CD14-positive monocyte (primary cell): ENCODE measurements at regions not wholly inside any gene's neighbourhood (a gene's known extent, or its start where the extent isn't known, plus 50 kb on each side); places are given as distances from the start of the nearest gene placed in this dataset.

ENCODE experiments used
- DNase-seq, 3 donors: peaks; one replicate each; pipeline ENCODE4 v3.0.0-alpha.2; 2011 to 2022
- H2AFZ ChIP-seq: 2 replicates; pipeline ENCODE4 v1.6.0; 2012; ENCODE audit warnings: mild to moderate bottlenecking, low read depth, low read length, inconsistent platforms; ENCODE audit not compliant: insufficient read depth, poor library complexity, severe bottlenecking
- H3K27ac ChIP-seq, 2 donors: 1 replicate in 1 of 2; 2 replicates in 1 of 2; pipeline ENCODE4 v1.5.1; 2012 to 2013; ENCODE audit warnings: low read length in 2 of 2, control low read depth in 1 of 2, inconsistent platforms in 1 of 2, low read depth in 1 of 2, mild to moderate bottlenecking in 1 of 2
- H3K27me3 ChIP-seq, 2 donors: one replicate each; pipeline versions ENCODE4 v1.6.0 to v1.6.1; 2011 to 2013; ENCODE audit warnings: low read length in 2 of 2; ENCODE audit not compliant: control insufficient read depth in 2 of 2, insufficient read depth in 2 of 2
- H3K36me3 ChIP-seq, 2 donors: replicated peaks in 1 of 2; 1 replicate in 1 of 2; 2 replicates in 1 of 2; pipeline versions ENCODE4 v1.5.1 to v1.6.1; 2012 to 2013; ENCODE audit warnings: low read length in 2 of 2, control low read depth in 1 of 2, inconsistent platforms in 1 of 2, mild to moderate bottlenecking in 1 of 2; ENCODE audit not compliant: insufficient read depth in 2 of 2, control insufficient read depth in 1 of 2
- H3K4me1 ChIP-seq, 2 donors: 1 replicate in 1 of 2; 2 replicates in 1 of 2; pipeline versions ENCODE4 v1.5.1 to v1.6.1; 2012 to 2013; ENCODE audit warnings: low read length in 2 of 2, control low read depth in 1 of 2, inconsistent platforms in 1 of 2, mild to moderate bottlenecking in 1 of 2, moderate library complexity in 1 of 2; ENCODE audit not compliant: insufficient read depth in 2 of 2, control insufficient read depth in 1 of 2
- H3K4me2 ChIP-seq: replicated peaks from 2 replicates; pipeline ENCODE3; 2012; ENCODE audit warnings: low read length, moderate library complexity, mild to moderate bottlenecking; ENCODE audit not compliant: poor library complexity, severe bottlenecking; ENCODE audit errors: extremely low read depth
- H3K4me3 ChIP-seq, 3 experiments: fragments of 200-600 bp in 1 of 3; sonication (generic) in 1 of 3; replicated peaks in 1 of 3; 1 replicate in 2 of 3; 2 replicates in 1 of 3; pipeline ENCODE4 v1.5.1; 2011 to 2013; ENCODE audit warnings: low read length in 3 of 3, mild to moderate bottlenecking in 3 of 3, control low read depth in 2 of 3, low read depth in 2 of 3, inconsistent platforms in 1 of 3, moderate library complexity in 1 of 3
- H3K79me2 ChIP-seq: 2 replicates; pipeline ENCODE4 v1.6.0; 2012; ENCODE audit warnings: mild to moderate bottlenecking, control low read depth, inconsistent platforms, low read length, moderate library complexity; ENCODE audit not compliant: insufficient read depth
- H3K9ac ChIP-seq: 2 replicates; pipeline ENCODE4 v1.6.0; 2017; ENCODE audit warnings: low read length, mild to moderate bottlenecking; ENCODE audit not compliant: insufficient read depth, poor library complexity, severe bottlenecking
- H3K9me3 ChIP-seq, 2 donors: replicated peaks in 1 of 2; 1 replicate in 1 of 2; 2 replicates in 1 of 2; pipeline versions ENCODE4 v1.5.1 to v1.6.1; 2012 to 2013; ENCODE audit warnings: low read length in 2 of 2, control low read depth in 1 of 2; ENCODE audit not compliant: control insufficient read depth in 1 of 2, insufficient read depth in 1 of 2
- H4K20me1 ChIP-seq: 2 replicates; pipeline ENCODE4 v1.6.0; 2012; ENCODE audit warnings: mild to moderate bottlenecking, low read length, control low read depth, moderate library complexity; ENCODE audit not compliant: insufficient read depth
- H3K27ac Mint-ChIP-seq, 7 donors: one replicate each; pipeline ENCODE4 v1.8.0; 2020; ENCODE audit warnings: mild to moderate bottlenecking in 7 of 7, mixed read lengths in 7 of 7, moderate library complexity in 6 of 7, inconsistent platforms in 2 of 7
- H3K27me3 Mint-ChIP-seq, 3 donors: one replicate each; pipeline ENCODE4 v1.8.0; 2021 to 2022; ENCODE audit warnings: low read depth in 3 of 3, mild to moderate bottlenecking in 3 of 3, mixed read lengths in 3 of 3, moderate library complexity in 3 of 3, inconsistent platforms in 1 of 3
- H3K36me3 Mint-ChIP-seq, 2 donors: one replicate each; pipeline ENCODE4 v1.8.0; 2020; ENCODE audit warnings: mixed read lengths in 2 of 2, inconsistent platforms in 1 of 2, mild to moderate bottlenecking in 1 of 2
- H3K4me1 Mint-ChIP-seq: one replicate; pipeline ENCODE4 v1.8.0; 2020; ENCODE audit warnings: mild to moderate bottlenecking, mixed read lengths
- H3K4me3 Mint-ChIP-seq, 2 donors: one replicate each; pipeline ENCODE4 v1.8.0; 2020; ENCODE audit warnings: mild to moderate bottlenecking in 2 of 2, mixed read lengths in 2 of 2, moderate library complexity in 1 of 2
- H3K9me3 Mint-ChIP-seq, 7 donors: one replicate each; pipeline ENCODE4 v1.8.0; 2020 to 2022; ENCODE audit warnings: mixed read lengths in 7 of 7, mild to moderate bottlenecking in 6 of 7, moderate library complexity in 6 of 7, inconsistent platforms in 2 of 7
- CTCF ChIP-seq: fragments of 200-600 bp; IDR thresholded peaks from one replicate; pipeline ENCODE4 v1.8.0; 2022; ENCODE audit warnings: antibody characterized with exemption, mild to moderate bottlenecking
- WGBS: methylation state at CpG from one replicate; pipeline ENCODE4 v1.1.5; 2013; ENCODE audit warnings: missing lambda C conversion rate; ENCODE audit not compliant: insufficient coverage; 5-methylcytosine and 5-hydroxymethylcytosine counted together
- intact Hi-C, 2 donors: fragments of 100-400 bp; cut with micrococcal nuclease; formaldehyde crosslinking; loops; one replicate each; pipeline versions ENCODE4 v1.15.0 to v1.15.1; 2023

- H3K27me3 Mint-ChIP-seq: peaks cover 2 to 13% (median 5%) of the 10 kb centered on the region in 3 donors
- 79% methylated on average over 3 of the region's 5 CpGs for WGBS
Measured at GRCh38 chr11:134941326-134941725, 529.3 kb upstream of the B3GAT1 start.

GRCh38 chr11:134940441-134941126 lies 528.5 kb upstream of the B3GAT1 start:
- no peak for TF ChIP-seq CTCF
- DNase-seq: no peak
- no peak overlapping the region for H3K4me3 Mint-ChIP-seq
- H3K36me3 Mint-ChIP-seq: no peaks in the 10 kb centered on the region
- H2AFZ ChIP-seq: no peak overlapping the region
- peaks cover 0 to 2% of the 10 kb centered on the region in 2 donors for H3K9me3 ChIP-seq
- no peak overlapping the region for H3K4me2 ChIP-seq
- no peaks in the 10 kb centered on the region for H3K27me3 ChIP-seq
- H3K9ac ChIP-seq: no peak overlapping the region
- H3K4me1 Mint-ChIP-seq: no peaks in the 10 kb centered on the region
- H3K27me3 Mint-ChIP-seq: peaks cover 2 to 13% (median 4%) of the 10 kb centered on the region in 3 donors
- H3K9me3 Mint-ChIP-seq: peaks cover 0 to 5% (median 2%) of the 10 kb centered on the region in 7 donors
- intact Hi-C loops: no loop called here
- no peaks in the 10 kb centered on the region for H3K36me3 ChIP-seq
- no peaks in the 10 kb centered on the region for H3K79me2 ChIP-seq
- no peak overlapping the region for H3K27ac ChIP-seq
- H4K20me1 ChIP-seq: no peaks in the 10 kb centered on the region
- no peak overlapping the region for H3K4me3 ChIP-seq
- H3K27ac Mint-ChIP-seq: no peak overlapping the region
- WGBS: 91% methylated on average over 13 of the region's 15 CpGs
- no peaks in the 10 kb centered on the region for H3K4me1 ChIP-seq

More at GRCh38 chr11:134941326-134941725, 529.3 kb upstream of the B3GAT1 start:
- TF ChIP-seq CTCF: no peak
- peaks cover 0 to 3% (median 0%) of the 10 kb centered on the region in 7 donors for H3K9me3 Mint-ChIP-seq
- DNase-seq: no peak
- no peaks in the 10 kb centered on the region for H3K4me1 ChIP-seq
- H3K36me3 Mint-ChIP-seq: no peaks in the 10 kb centered on the region
- no peak overlapping the region for H3K9ac ChIP-seq
- no peak overlapping the region for H3K27ac ChIP-seq
- no peaks in the 10 kb centered on the region for H3K36me3 ChIP-seq
- H3K9me3 ChIP-seq: no peaks in the 10 kb centered on the region
- H3K27ac Mint-ChIP-seq: no peak overlapping the region
- no peak overlapping the region for H2AFZ ChIP-seq
- no peak overlapping the region for H3K4me3 Mint-ChIP-seq
- H3K27me3 ChIP-seq: no peaks in the 10 kb centered on the region
- H3K4me3 ChIP-seq: no peak overlapping the region
- H3K79me2 ChIP-seq: no peaks in the 10 kb centered on the region
- intact Hi-C loops: no loop called here
- no peak overlapping the region for H3K4me2 ChIP-seq
- H3K4me1 Mint-ChIP-seq: no peaks in the 10 kb centered on the region
- H4K20me1 ChIP-seq: no peaks in the 10 kb centered on the region
